Body of pancreas (tissue), 4 donors: ENCODE measurements at regions not wholly inside any gene's neighbourhood (a gene's known extent, or its start where the extent isn't known, plus 50 kb on each side); places are given as distances from the start of the nearest gene placed in this dataset.
"Not testable (repeated sequence)": the region's sequence is repeated elsewhere in the genome, so short reads cannot be mapped to it uniquely, and the experiment has no call there.

Source experiments
- ATAC-seq: fragments of 150-250 bp; one replicate; pipeline ENCODE4 v1.9.1; 2016
- DNase-seq, 4 donors: peaks; one replicate each; pipeline ENCODE4 v3.0.0-alpha.2; 2019
- H3K27ac ChIP-seq, 4 donors: fragments of 200-600 bp; sonication (generic); 1 replicate in 3 of 4; 2 replicates in 1 of 4; pipeline versions ENCODE4 v1.5.1 to v1.6.1; 2016 to 2019; ENCODE audit warnings: mild to moderate bottlenecking in 1 of 4, mixed read lengths in 1 of 4, moderate library complexity in 1 of 4
- H3K27me3 ChIP-seq, 2 donors: fragments of 200-600 bp; sonication (generic); one replicate each; pipeline ENCODE4 v1.6.0; 2016; ENCODE audit warnings: mild to moderate bottlenecking in 1 of 2
- H3K36me3 ChIP-seq, 2 donors: fragments of 200-600 bp; sonication (generic); replicated peaks in 1 of 2; 2 replicates each; pipeline ENCODE4 v1.5.1; 2016; ENCODE audit warnings: low read depth in 2 of 2; ENCODE audit not compliant: insufficient read depth in 1 of 2
- H3K4me1 ChIP-seq: fragments of 200-600 bp; sonication (generic); one replicate; pipeline ENCODE4 v1.6.0; 2016
- H3K4me3 ChIP-seq, 2 donors: fragments of 200-600 bp; sonication (generic); 1 replicate in 1 of 2; 2 replicates in 1 of 2; pipeline ENCODE4 v1.5.1; 2016 to 2019
- H3K9me3 ChIP-seq, 3 donors: fragments of 200-600 bp; sonication (generic); 1 replicate in 2 of 3; 2 replicates in 1 of 3; pipeline ENCODE4 v1.5.1; 2016
- CTCF ChIP-seq, 7 experiments: fragments of 450-650 bp in 4 of 7; fragments of 200-600 bp in 3 of 7; sonication (generic) in 3 of 7; IDR thresholded peaks; one replicate each; pipeline ENCODE4 v1.5.1; 2016 to 2019; ENCODE audit warnings: antibody characterized with exemption in 7 of 7
- POLR2A ChIP-seq, 3 donors: fragments of 450-650 bp; IDR thresholded peaks; one replicate each; pipeline ENCODE4 v1.6.1; 2016; ENCODE audit warnings: antibody characterized with exemption in 3 of 3, mild to moderate bottlenecking in 2 of 3
- WGBS, 2 donors: methylation state at CpG; one replicate each; pipeline ENCODE4 v1.1.5; 2017; 5-methylcytosine and 5-hydroxymethylcytosine counted together
- intact Hi-C: fragments of 100-400 bp; cut with DNase I; formaldehyde crosslinking; loops from one replicate; pipeline ENCODE4 v1.15.1; 2023

- 8 to 14% methylated on average over 2 of the region's 2 CpGs for WGBS, 2 donors
- TF ChIP-seq POLR2A (IDR thresholded peaks at IDR 0.05), result no peak
- no peak for TF ChIP-seq CTCF (IDR thresholded peaks at IDR 0.05)
- Histone ChIP-seq H3K27ac (no peak overlapping the region), H3K27me3 (no peaks in the 10 kb centered on the region), H3K9me3 (no peaks in the 10 kb centered on the region), H3K4me3 (no peak overlapping the region), H3K36me3 (no peaks in the 10 kb centered on the region), H3K4me1 (no peaks in the 10 kb centered on the region)
- ATAC-seq (no peak), DNase-seq (no peak)
- intact Hi-C loops, result no loop called here
These were observed 837.4 kb downstream of the TRIML1 start for GRCh38 chr4:188976644-188977115.

- H3K4me3 ChIP-seq, H3K36me3 ChIP-seq, ATAC-seq, DNase-seq, H3K27me3 ChIP-seq, H3K4me1 ChIP-seq, H3K9me3 ChIP-seq, intact Hi-C loops, H3K27ac ChIP-seq: not testable (repeated sequence)
- 78 to 82% methylated on average over 6 of the region's 6 CpGs for WGBS, 2 donors
These were observed 838.0 kb downstream of the TRIML1 start for GRCh38 chr4:188977232-188977631.

GRCh38 chr4:188984518-188984917 is 845.3 kb downstream of the TRIML1 start:
- Histone ChIP-seq H3K9me3 (no peaks in the 10 kb centered on the region), H3K4me3 (no peak overlapping the region), H3K4me1 (no peaks in the 10 kb centered on the region), H3K36me3 (no peaks in the 10 kb centered on the region), H3K27me3 (no peaks in the 10 kb centered on the region), H3K27ac (no peak overlapping the region)
- 73 to 77% methylated on average over 1 of the region's 1 CpG for WGBS, 2 donors
- TF ChIP-seq CTCF (IDR thresholded peaks at IDR 0.05), result no peak
- TF ChIP-seq POLR2A (IDR thresholded peaks at IDR 0.05), result no peak
- no peak for DNase-seq
- intact Hi-C loops, result no loop called here
- ATAC-seq, result no peak

- DNase-seq (no peak), ATAC-seq (no peak)
- Histone ChIP-seq H3K9me3 (no peaks in the 10 kb centered on the region), H3K4me3 (no peak overlapping the region), H3K36me3 (no peaks in the 10 kb centered on the region), H3K4me1 (no peaks in the 10 kb centered on the region), H3K27ac (no peak overlapping the region), H3K27me3 (no peaks in the 10 kb centered on the region)
- intact Hi-C loops, result no loop called here
- no peak for TF ChIP-seq CTCF (IDR thresholded peaks at IDR 0.05)
- 49 to 57% methylated on average over 2 of the region's 2 CpGs for WGBS, 2 donors
These were observed 847.0 kb downstream of the TRIML1 start for GRCh38 chr4:188986271-188986689.

GRCh38 chr4:188987011-188987410 is 847.8 kb downstream of the TRIML1 start:
- intact Hi-C loops, result no loop called here
- no peak overlapping the region for H3K27ac ChIP-seq
- TF ChIP-seq POLR2A (IDR thresholded peaks at IDR 0.05) (no peak), CTCF (IDR thresholded peaks at IDR 0.05) (no peak)
- H3K27me3 ChIP-seq, result no peaks in the 10 kb centered on the region
- H3K9me3 ChIP-seq, result no peaks in the 10 kb centered on the region
- no peak for ATAC-seq
- no peak overlapping the region for H3K4me3 ChIP-seq
- DNase-seq, result no peak
- H3K4me1 ChIP-seq, result no peaks in the 10 kb centered on the region
- no peaks in the 10 kb centered on the region for H3K36me3 ChIP-seq
- 81 to 100% methylated on average over 1 of the region's 1 CpG for WGBS, 2 donors
